ENCODE measurements at regions not wholly inside any gene's neighbourhood (a gene's known extent, or its start where the extent isn't known, plus 50 kb on each side); places are given as distances from the start of the nearest gene placed in this dataset.

DNA sequence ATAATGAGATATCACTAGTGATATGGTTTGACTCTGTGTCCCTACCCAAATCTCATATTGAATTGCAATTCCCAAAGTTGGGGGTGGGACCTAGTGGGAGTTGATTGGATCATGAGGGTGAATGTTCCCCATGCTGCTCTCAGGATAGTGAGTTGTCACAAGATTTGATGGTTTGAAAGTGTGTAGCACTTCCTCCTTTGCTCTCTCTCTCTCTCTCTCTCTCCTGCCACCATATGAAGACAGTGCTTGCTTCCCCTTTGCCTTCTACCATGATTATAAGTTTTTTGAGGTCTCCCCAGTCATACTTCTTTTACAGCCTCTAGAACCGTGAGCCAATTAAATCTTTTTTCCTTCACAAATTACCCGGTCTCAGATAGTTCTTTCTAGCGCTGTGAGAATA lies 1002.0 kb upstream of the ADGRB3 start:
- TF ChIP-seq, protein P1, sequence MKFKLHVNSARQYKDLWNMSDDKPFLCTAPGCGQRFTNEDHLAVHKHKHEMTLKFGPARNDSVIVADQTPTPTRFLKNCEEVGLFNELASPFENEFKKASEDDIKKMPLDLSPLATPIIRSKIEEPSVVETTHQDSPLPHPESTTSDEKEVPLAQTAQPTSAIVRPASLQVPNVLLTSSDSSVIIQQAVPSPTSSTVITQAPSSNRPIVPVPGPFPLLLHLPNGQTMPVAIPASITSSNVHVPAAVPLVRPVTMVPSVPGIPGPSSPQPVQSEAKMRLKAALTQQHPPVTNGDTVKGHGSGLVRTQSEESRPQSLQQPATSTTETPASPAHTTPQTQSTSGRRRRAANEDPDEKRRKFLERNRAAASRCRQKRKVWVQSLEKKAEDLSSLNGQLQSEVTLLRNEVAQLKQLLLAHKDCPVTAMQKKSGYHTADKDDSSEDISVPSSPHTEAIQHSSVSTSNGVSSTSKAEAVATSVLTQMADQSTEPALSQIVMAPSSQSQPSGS (IDR thresholded peaks at IDR 0.05; ENCODE audit: low read length): no peak
- TF ChIP-seq EZH2 (IDR thresholded peaks at IDR 0.05; ENCODE audit: borderline replicate concordance, control insufficient read depth, low read depth, low read length) (no peak), ZNF24 (IDR thresholded peaks at IDR 0.05) (no peak), EED (IDR thresholded peaks at IDR 0.05; ENCODE audit: low read depth) (no peak)
- TF ChIP-seq, protein P2, sequence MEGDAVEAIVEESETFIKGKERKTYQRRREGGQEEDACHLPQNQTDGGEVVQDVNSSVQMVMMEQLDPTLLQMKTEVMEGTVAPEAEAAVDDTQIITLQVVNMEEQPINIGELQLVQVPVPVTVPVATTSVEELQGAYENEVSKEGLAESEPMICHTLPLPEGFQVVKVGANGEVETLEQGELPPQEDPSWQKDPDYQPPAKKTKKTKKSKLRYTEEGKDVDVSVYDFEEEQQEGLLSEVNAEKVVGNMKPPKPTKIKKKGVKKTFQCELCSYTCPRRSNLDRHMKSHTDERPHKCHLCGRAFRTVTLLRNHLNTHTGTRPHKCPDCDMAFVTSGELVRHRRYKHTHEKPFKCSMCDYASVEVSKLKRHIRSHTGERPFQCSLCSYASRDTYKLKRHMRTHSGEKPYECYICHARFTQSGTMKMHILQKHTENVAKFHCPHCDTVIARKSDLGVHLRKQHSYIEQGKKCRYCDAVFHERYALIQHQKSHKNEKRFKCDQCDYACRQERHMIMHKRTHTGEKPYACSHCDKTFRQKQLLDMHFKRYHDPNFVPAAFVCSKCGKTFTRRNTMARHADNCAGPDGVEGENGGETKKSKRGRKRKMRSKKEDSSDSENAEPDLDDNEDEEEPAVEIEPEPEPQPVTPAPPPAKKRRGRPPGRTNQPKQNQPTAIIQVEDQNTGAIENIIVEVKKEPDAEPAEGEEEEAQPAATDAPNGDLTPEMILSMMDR (IDR thresholded peaks at IDR 0.05 in 2 of 3, conservative IDR thresholded peaks at IDR 0.05 in 1 of 3; ENCODE audit: control insufficient read depth in 2 of 3, extremely low read depth in 1 of 3, insufficient read depth in 1 of 3, low read depth in 3 of 3, low read length in 3 of 3): no peak
